Astrocyte (in vitro differentiated cells and primary cell): ENCODE measurements at regions not wholly inside any gene's neighbourhood (a gene's known extent, or its start where the extent isn't known, plus 50 kb on each side); places are given as distances from the start of the nearest gene placed in this dataset.

Experiments used
- CTCF ChIP-seq: IDR thresholded peaks from 2 replicates; pipeline ENCODE4 v1.5.1; 2011; ENCODE audit warnings: low read depth, mild to moderate bottlenecking, inconsistent platforms, low read length, moderate library complexity; ENCODE audit not compliant: insufficient read depth
- EZH2 ChIP-seq: IDR thresholded peaks from 2 replicates; pipeline ENCODE4 v1.6.1; 2012; ENCODE audit warnings: mild to moderate bottlenecking, low read length, inconsistent platforms; ENCODE audit not compliant: insufficient read depth

GRCh38 chr11:92801685-92802084, 167.8 kb upstream of the MTNR1B start:
- no peak for TF ChIP-seq CTCF
- no peak for TF ChIP-seq EZH2
